ENCODE measurements at regions not wholly inside any gene's neighbourhood (a gene's known extent, or its start where the extent isn't known, plus 50 kb on each side); places are given as distances from the start of the nearest gene placed in this dataset.

DNA sequence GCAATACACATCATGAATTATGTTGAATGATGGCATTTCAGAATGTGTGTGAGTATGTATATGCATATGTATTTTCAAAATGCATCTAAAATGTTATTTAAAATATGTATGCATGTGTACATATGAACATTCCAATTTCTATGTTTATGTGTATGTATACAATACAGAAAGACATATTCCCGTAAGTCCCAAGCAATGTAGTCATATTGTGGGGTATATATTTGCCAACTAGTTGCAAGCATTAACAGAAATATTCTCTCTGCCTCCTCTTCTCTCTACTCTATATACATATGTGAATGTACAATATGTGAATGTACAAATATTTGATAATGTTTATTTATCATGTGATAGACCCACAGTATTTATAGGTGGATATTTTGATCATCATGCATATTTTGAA, 345.8 kb upstream of the ZEB2 start:
- TF ChIP-seq CTCF (IDR thresholded peaks at IDR 0.05) = no peak
- no peak for TF ChIP-seq POLR2AphosphoS5 (IDR thresholded peaks at IDR 0.05)

Measured in sigmoid colon (tissue), 4 donors.